HepG2 (cell line): ENCODE measurements at regions not wholly inside any gene's neighbourhood (a gene's known extent, or its start where the extent isn't known, plus 50 kb on each side); places are given as distances from the start of the nearest gene placed in this dataset.

Source experiments
- ATF7-NPFF ChIP-seq: sonication (generic); formaldehyde crosslinking; IDR thresholded peaks from 2 replicates; pipeline ENCODE4 v1.8.1; 2023; ENCODE audit warnings: mild to moderate bottlenecking, low read depth, missing genetic modification reagents, moderate library complexity
- CENPT ChIP-seq: sonication (generic); formaldehyde crosslinking; IDR thresholded peaks from 2 replicates; pipeline ENCODE4 v1.8.0; 2022; ENCODE audit warnings: low read depth, mild to moderate bottlenecking, moderate library complexity, missing genetic modification reagents
- DPF2 ChIP-seq: sonication (generic); formaldehyde crosslinking; IDR thresholded peaks from 2 replicates; pipeline ENCODE4 v1.4.0; 2020; ENCODE audit warnings: mild to moderate bottlenecking, low read depth, missing genetic modification reagents, borderline replicate concordance
- GTF3A ChIP-seq: sonication (generic); formaldehyde crosslinking; conservative IDR thresholded peaks from 2 replicates; pipeline ENCODE4 v1.4.0; 2020; ENCODE audit warnings: mild to moderate bottlenecking, missing genetic modification reagents
- PHF8 ChIP-seq: sonication (generic); formaldehyde crosslinking; IDR thresholded peaks from 2 replicates; pipeline ENCODE4 v1.5.0; 2020; ENCODE audit warnings: missing genetic modification reagents
- REPIN1 ChIP-seq: sonication (generic); formaldehyde crosslinking; IDR thresholded peaks from 2 replicates; pipeline ENCODE4 v1.8.0; 2022; ENCODE audit warnings: missing genetic modification reagents, low read depth, mild to moderate bottlenecking, borderline replicate concordance
- SKI ChIP-seq: fragments of 450-650 bp; IDR thresholded peaks from one replicate; pipeline ENCODE4 v1.6.1; 2018; ENCODE audit warnings: mild to moderate bottlenecking; ENCODE audit not compliant: partially characterized antibody
- U2AF1 ChIP-seq: fragments of 200-400 bp; formaldehyde crosslinking; optimal IDR thresholded peaks from 2 replicates; pipeline ENCODE3; 2017; ENCODE audit warnings: mild to moderate bottlenecking, low read depth, low read length
- TF ChIP-seq, protein P1 (sequence below): sonication (generic); formaldehyde crosslinking; IDR thresholded peaks from 2 replicates; pipeline ENCODE4 v1.5.0; 2020; ENCODE audit warnings: missing genetic modification reagents, mild to moderate bottlenecking, borderline replicate concordance
- TF ChIP-seq, protein P2 (sequence below): sonication (generic); formaldehyde crosslinking; IDR thresholded peaks from 2 replicates; pipeline ENCODE4 v1.5.0; 2020; ENCODE audit warnings: missing genetic modification reagents
- TF ChIP-seq, protein P3 (sequence below): conservative IDR thresholded peaks from 2 replicates; pipeline ENCODE4 v1.6.1; 2018; ENCODE audit warnings: missing genetic modification reagents
- TF ChIP-seq, protein P4 (sequence below): IDR thresholded peaks from 2 replicates; pipeline ENCODE4 v1.6.1; 2016; ENCODE audit warnings: missing biosample characterization, missing genetic modification reagents, low read depth
- TF ChIP-seq, protein P5 (sequence below): sonication (generic); formaldehyde crosslinking; IDR thresholded peaks from 2 replicates; pipeline ENCODE4 v1.4.0; 2020; ENCODE audit warnings: mild to moderate bottlenecking, missing genetic modification reagents
- TF ChIP-seq, protein P6 (sequence below): sonication (generic); formaldehyde crosslinking; IDR thresholded peaks from 2 replicates; pipeline ENCODE4 v1.4.0; 2020; ENCODE audit warnings: missing genetic modification reagents
- TF ChIP-seq, protein P7 (sequence below): fragments of 450-650 bp; IDR thresholded peaks from 2 replicates; pipeline ENCODE4 v1.6.1; 2016

DNA sequence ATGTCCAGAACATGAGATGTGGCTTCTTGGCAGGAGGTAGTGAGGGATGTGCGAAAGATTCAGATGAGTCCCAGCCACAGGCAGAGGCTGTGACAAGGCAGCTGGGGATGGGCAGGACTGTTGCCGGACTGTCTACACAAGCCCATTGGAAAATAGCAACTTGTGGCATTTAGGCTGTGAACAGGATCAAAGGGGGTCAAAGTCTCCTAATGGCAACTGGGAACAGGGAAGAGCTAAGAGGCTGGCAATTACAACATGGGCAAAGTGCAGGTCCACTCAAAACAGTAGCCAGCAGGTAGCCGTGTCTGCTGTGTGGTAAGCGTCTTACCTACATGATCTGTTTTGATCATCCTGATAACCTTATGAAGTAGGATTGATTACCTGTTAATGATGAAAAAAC lies 254.2 kb upstream of the ZNF32 start (continued):
- TF ChIP-seq, protein P1, sequence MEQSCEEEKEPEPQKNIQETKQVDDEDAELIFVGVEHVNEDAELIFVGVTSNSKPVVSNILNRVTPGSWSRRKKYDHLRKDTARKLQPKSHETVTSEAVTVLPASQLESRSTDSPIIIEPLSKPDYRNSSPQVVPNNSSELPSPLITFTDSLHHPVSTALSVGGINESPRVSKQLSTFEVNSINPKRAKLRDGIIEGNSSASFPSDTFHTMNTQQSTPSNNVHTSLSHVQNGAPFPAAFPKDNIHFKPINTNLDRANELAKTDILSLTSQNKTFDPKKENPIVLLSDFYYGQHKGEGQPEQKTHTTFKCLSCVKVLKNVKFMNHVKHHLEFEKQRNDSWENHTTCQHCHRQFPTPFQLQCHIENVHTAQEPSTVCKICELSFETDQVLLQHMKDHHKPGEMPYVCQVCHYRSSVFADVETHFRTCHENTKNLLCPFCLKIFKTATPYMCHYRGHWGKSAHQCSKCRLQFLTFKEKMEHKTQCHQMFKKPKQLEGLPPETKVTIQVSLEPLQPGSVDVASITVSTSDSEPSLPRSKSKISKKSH (CRISPR knock-in tag), result no peak
- TF ChIP-seq, protein P2, sequence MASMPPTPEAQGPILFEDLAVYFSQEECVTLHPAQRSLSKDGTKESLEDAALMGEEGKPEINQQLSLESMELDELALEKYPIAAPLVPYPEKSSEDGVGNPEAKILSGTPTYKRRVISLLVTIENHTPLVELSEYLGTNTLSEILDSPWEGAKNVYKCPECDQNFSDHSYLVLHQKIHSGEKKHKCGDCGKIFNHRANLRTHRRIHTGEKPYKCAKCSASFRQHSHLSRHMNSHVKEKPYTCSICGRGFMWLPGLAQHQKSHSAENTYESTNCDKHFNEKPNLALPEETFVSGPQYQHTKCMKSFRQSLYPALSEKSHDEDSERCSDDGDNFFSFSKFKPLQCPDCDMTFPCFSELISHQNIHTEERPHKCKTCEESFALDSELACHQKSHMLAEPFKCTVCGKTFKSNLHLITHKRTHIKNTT, result no peak
- TF ChIP-seq ATF7-NPFF (CRISPR knock-in tag), result no peak
- TF ChIP-seq REPIN1 (CRISPR knock-in tag), result no peak
- 0 out of 2 replicates have a peak, but pooled peaks have one; percentile 30 for TF ChIP-seq DPF2 (CRISPR knock-in tag)
- TF ChIP-seq, protein P3, sequence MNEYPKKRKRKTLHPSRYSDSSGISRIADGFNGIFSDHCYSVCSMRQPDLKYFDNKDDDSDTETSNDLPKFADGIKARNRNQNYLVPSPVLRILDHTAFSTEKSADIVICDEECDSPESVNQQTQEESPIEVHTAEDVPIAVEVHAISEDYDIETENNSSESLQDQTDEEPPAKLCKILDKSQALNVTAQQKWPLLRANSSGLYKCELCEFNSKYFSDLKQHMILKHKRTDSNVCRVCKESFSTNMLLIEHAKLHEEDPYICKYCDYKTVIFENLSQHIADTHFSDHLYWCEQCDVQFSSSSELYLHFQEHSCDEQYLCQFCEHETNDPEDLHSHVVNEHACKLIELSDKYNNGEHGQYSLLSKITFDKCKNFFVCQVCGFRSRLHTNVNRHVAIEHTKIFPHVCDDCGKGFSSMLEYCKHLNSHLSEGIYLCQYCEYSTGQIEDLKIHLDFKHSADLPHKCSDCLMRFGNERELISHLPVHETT, result no peak
- TF ChIP-seq, protein P4, sequence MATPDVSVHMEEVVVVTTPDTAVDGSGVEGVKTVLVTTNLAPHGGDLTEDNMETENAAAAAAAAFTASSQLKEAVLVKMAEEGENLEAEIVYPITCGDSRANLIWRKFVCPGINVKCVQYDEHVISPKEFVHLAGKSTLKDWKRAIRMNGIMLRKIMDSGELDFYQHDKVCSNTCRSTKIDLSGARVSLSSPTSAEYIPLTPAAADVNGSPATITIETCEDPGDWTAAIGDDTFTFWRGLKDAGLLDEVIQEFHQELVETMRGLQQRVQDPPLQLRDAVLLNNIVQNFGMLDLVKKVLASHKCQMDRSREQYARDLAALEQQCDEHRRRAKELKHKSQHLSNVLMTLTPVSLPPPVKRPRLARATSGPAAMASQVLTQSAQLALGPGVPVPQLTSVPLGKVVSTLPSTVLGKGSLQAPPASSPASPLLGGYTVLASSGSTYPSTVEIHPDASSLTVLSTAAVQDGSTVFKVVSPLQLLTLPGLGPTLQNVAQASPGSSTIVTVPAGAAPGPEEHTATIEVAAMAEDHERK (CRISPR knock-in tag), result no peak
- TF ChIP-seq, protein P5, sequence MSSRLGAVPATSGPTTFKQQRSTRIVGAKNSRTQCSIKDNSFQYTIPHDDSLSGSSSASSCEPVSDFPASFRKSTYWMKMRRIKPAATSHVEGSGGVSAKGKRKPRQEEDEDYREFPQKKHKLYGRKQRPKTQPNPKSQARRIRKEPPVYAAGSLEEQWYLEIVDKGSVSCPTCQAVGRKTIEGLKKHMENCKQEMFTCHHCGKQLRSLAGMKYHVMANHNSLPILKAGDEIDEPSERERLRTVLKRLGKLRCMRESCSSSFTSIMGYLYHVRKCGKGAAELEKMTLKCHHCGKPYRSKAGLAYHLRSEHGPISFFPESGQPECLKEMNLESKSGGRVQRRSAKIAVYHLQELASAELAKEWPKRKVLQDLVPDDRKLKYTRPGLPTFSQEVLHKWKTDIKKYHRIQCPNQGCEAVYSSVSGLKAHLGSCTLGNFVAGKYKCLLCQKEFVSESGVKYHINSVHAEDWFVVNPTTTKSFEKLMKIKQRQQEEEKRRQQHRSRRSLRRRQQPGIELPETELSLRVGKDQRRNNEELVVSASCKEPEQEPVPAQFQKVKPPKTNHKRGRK (CRISPR knock-in tag), result no peak
- TF ChIP-seq, protein P6, sequence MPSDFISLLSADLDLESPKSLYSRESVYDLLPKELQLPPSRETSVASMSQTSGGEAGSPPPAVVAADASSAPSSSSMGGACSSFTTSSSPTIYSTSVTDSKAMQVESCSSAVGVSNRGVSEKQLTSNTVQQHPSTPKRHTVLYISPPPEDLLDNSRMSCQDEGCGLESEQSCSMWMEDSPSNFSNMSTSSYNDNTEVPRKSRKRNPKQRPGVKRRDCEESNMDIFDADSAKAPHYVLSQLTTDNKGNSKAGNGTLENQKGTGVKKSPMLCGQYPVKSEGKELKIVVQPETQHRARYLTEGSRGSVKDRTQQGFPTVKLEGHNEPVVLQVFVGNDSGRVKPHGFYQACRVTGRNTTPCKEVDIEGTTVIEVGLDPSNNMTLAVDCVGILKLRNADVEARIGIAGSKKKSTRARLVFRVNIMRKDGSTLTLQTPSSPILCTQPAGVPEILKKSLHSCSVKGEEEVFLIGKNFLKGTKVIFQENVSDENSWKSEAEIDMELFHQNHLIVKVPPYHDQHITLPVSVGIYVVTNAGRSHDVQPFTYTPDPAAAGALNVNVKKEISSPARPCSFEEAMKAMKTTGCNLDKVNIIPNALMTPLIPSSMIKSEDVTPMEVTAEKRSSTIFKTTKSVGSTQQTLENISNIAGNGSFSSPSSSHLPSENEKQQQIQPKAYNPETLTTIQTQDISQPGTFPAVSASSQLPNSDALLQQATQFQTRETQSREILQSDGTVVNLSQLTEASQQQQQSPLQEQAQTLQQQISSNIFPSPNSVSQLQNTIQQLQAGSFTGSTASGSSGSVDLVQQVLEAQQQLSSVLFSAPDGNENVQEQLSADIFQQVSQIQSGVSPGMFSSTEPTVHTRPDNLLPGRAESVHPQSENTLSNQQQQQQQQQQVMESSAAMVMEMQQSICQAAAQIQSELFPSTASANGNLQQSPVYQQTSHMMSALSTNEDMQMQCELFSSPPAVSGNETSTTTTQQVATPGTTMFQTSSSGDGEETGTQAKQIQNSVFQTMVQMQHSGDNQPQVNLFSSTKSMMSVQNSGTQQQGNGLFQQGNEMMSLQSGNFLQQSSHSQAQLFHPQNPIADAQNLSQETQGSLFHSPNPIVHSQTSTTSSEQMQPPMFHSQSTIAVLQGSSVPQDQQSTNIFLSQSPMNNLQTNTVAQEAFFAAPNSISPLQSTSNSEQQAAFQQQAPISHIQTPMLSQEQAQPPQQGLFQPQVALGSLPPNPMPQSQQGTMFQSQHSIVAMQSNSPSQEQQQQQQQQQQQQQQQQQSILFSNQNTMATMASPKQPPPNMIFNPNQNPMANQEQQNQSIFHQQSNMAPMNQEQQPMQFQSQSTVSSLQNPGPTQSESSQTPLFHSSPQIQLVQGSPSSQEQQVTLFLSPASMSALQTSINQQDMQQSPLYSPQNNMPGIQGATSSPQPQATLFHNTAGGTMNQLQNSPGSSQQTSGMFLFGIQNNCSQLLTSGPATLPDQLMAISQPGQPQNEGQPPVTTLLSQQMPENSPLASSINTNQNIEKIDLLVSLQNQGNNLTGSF, result no peak
- TF ChIP-seq CENPT, result no peak
- no peak for TF ChIP-seq PHF8 (CRISPR knock-in tag)
- peak; percentile 58 for TF ChIP-seq SKI
- TF ChIP-seq, protein P7, sequence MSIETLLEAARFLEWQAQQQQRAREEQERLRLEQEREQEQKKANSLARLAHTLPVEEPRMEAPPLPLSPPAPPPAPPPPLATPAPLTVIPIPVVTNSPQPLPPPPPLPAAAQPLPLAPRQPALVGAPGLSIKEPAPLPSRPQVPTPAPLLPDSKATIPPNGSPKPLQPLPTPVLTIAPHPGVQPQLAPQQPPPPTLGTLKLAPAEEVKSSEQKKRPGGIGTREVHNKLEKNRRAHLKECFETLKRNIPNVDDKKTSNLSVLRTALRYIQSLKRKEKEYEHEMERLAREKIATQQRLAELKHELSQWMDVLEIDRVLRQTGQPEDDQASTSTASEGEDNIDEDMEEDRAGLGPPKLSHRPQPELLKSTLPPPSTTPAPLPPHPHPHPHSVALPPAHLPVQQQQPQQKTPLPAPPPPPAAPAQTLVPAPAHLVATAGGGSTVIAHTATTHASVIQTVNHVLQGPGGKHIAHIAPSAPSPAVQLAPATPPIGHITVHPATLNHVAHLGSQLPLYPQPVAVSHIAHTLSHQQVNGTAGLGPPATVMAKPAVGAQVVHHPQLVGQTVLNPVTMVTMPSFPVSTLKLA, result no peak
- TF ChIP-seq GTF3A, result no peak
- TF ChIP-seq U2AF1, result no peak
